Caco-2 (cell line): ENCODE measurements at regions not wholly inside any gene's neighbourhood (a gene's known extent, or its start where the extent isn't known, plus 50 kb on each side); places are given as distances from the start of the nearest gene placed in this dataset.

Experiments
- BruUV-seq: library from RNA; stranded (reverse); fragments of 400-500 nt; replicated peaks from 2 replicates; lab custom pipeline; 2021; lab: Mats Ljungman, UMichigan
- CTCF ChIA-PET: fragments of 300-600 bp; sonication (Branson Sonifier 250); formaldehyde crosslinking; loops from one replicate; lab custom pipeline; 2022; ENCODE audit warnings: antibody characterized with exemption; lab: Charles Lee
- POLR2A ChIA-PET: fragments of 300-600 bp; sonication (Branson Sonifier 250); formaldehyde crosslinking; loops from one replicate; lab custom pipeline; 2022; ENCODE audit warnings: antibody characterized with exemption; lab: Charles Lee
- DNase-seq, 2 experiments: peaks; one replicate each; pipeline versions ENCODE4 v3.0.0 to v3.0.0-alpha.2; 2020 to 2022
- H3K27me3 ChIP-seq: replicated peaks from 2 replicates; pipeline ENCODE4 v1.6.0; 2011; ENCODE audit warnings: low read length; ENCODE audit not compliant: control insufficient read depth, insufficient read depth
- H3K36me3 ChIP-seq: 2 replicates; pipeline ENCODE4 v1.5.1; 2011; ENCODE audit warnings: low read length; ENCODE audit not compliant: control insufficient read depth, insufficient read depth
- H3K4me1 ChIP-seq: fragments of 250-450 bp; sonication (Bioruptor Pico); 2 replicates; pipeline ENCODE4 v1.5.1; 2020; ENCODE audit warnings: mild to moderate bottlenecking
- H3K4me3 ChIP-seq: 2 replicates; pipeline ENCODE4 v1.5.1; 2011; ENCODE audit warnings: low read depth, mild to moderate bottlenecking, control low read depth, low read length
- H3K9me3 ChIP-seq: fragments of 250-450 bp; sonication (Bioruptor Pico); 2 replicates; pipeline ENCODE4 v1.5.1; 2020; ENCODE audit warnings: mild to moderate bottlenecking, moderate library complexity
- H3K27ac Mint-ChIP-seq: one replicate; pipeline ENCODE4 v1.8.0; 2022; ENCODE audit warnings: mixed read lengths; ENCODE audit not compliant: unreplicated experiment
- H3K27me3 Mint-ChIP-seq: one replicate; pipeline ENCODE4 v1.8.0; 2022; ENCODE audit warnings: mixed read lengths; ENCODE audit not compliant: insufficient read depth, unreplicated experiment
- H3K36me3 Mint-ChIP-seq: one replicate; pipeline ENCODE4 v1.8.0; 2022; ENCODE audit warnings: mild to moderate bottlenecking, mixed read lengths; ENCODE audit not compliant: insufficient read depth, unreplicated experiment
- H3K4me1 Mint-ChIP-seq: one replicate; pipeline ENCODE4 v1.8.0; 2022; ENCODE audit warnings: low read depth, mixed read lengths; ENCODE audit not compliant: unreplicated experiment
- H3K4me3 Mint-ChIP-seq: one replicate; pipeline ENCODE4 v1.8.0; 2022; ENCODE audit warnings: mild to moderate bottlenecking, moderate library complexity, mixed read lengths; ENCODE audit not compliant: unreplicated experiment
- H3K9me3 Mint-ChIP-seq: one replicate; pipeline ENCODE4 v1.8.0; 2022; ENCODE audit warnings: mixed read lengths; ENCODE audit not compliant: unreplicated experiment
- CTCF ChIP-seq, 2 experiments: fragments of 200-600 bp in 1 of 2; IDR thresholded peaks; 1 replicate in 1 of 2; 2 replicates in 1 of 2; pipeline versions ENCODE4 v1.5.1 to v1.8.0; 2011 to 2022; ENCODE audit warnings: antibody characterized with exemption in 1 of 2, control low read depth in 1 of 2, inconsistent platforms in 1 of 2, low read depth in 1 of 2, low read length in 1 of 2, mild to moderate bottlenecking in 1 of 2, moderate library complexity in 1 of 2; ENCODE audit not compliant: insufficient read depth in 1 of 2, severe bottlenecking in 1 of 2, unreplicated experiment in 1 of 2
- intact Hi-C: fragments of 100-400 bp; cut with micrococcal nuclease; formaldehyde crosslinking; loops from one replicate; pipeline ENCODE4 v1.10.0; 2022; ENCODE audit not compliant: unreplicated experiment

GRCh38 chr5:68026092-68026885 lies 189.3 kb upstream of the PIK3R1 start:
- Mint-ChIP-seq H3K27ac (no peak overlapping the region), H3K4me1 (peaks cover 34% of the 10 kb centered on the region), H3K9me3 (peaks cover 6% of the 10 kb centered on the region), H3K4me3 (no peak overlapping the region), H3K27me3 (no peaks in the 10 kb centered on the region), H3K36me3 (no peaks in the 10 kb centered on the region)
- H3K36me3 ChIP-seq = no peaks in the 10 kb centered on the region
- intact Hi-C loops = no loop called here
- BruUV-seq = no TSS peak
- H3K4me1 ChIP-seq = no peaks in the 10 kb centered on the region
- TF ChIP-seq CTCF (IDR thresholded peaks at IDR 0.05; ENCODE audit: insufficient read depth in 1 of 2, low read depth in 1 of 2, low read length in 1 of 2, severe bottlenecking in 1 of 2, unreplicated experiment in 1 of 2) = no peak
- no peaks in the 10 kb centered on the region for H3K27me3 ChIP-seq
- H3K4me3 ChIP-seq = no peak overlapping the region
- CTCF ChIA-PET = no interaction called here
- POLR2A ChIA-PET = no interaction called here
- no peaks in the 10 kb centered on the region; the same call in 1 of the 2 replicates for H3K9me3 ChIP-seq
- no peak for DNase-seq

GRCh38 chr5:68024426-68024825 lies 191.1 kb upstream of the PIK3R1 start:
- no peak for TF ChIP-seq CTCF (IDR thresholded peaks at IDR 0.05; ENCODE audit: insufficient read depth in 1 of 2, low read depth in 1 of 2, low read length in 1 of 2, severe bottlenecking in 1 of 2, unreplicated experiment in 1 of 2)
- Mint-ChIP-seq H3K4me1 (peaks cover 29% of the 10 kb centered on the region), H3K9me3 (no peaks in the 10 kb centered on the region), H3K4me3 (no peak overlapping the region), H3K27ac (no peak overlapping the region), H3K27me3 (no peaks in the 10 kb centered on the region), H3K36me3 (no peaks in the 10 kb centered on the region)
- ChIA-PET CTCF (no interaction called here), POLR2A (no interaction called here)
- Histone ChIP-seq H3K4me1 (no peaks in the 10 kb centered on the region), H3K36me3 (no peaks in the 10 kb centered on the region), H3K9me3 (no peaks in the 10 kb centered on the region), H3K4me3 (no peak overlapping the region), H3K27me3 (no peaks in the 10 kb centered on the region)
- no peak for DNase-seq
- no TSS peak for BruUV-seq
- intact Hi-C loops = no loop called here

- intact Hi-C loops = no loop called here
- no peaks in the 10 kb centered on the region for H3K27me3 ChIP-seq
- TF ChIP-seq CTCF (IDR thresholded peaks at IDR 0.05; ENCODE audit: insufficient read depth in 1 of 2, low read depth in 1 of 2, low read length in 1 of 2, severe bottlenecking in 1 of 2, unreplicated experiment in 1 of 2) = no peak
- Mint-ChIP-seq H3K4me3 (no peak overlapping the region), H3K4me1 (peaks cover 9% of the 10 kb centered on the region), H3K9me3 (peaks cover 9% of the 10 kb centered on the region), H3K27me3 (no peaks in the 10 kb centered on the region), H3K36me3 (no peaks in the 10 kb centered on the region), H3K27ac (no peak overlapping the region)
- no TSS peak for BruUV-seq
- H3K36me3 ChIP-seq = no peaks in the 10 kb centered on the region
- H3K4me1 ChIP-seq = no peaks in the 10 kb centered on the region
- DNase-seq = no peak
- CTCF ChIA-PET = no interaction called here
- POLR2A ChIA-PET = no interaction called here
- H3K9me3 ChIP-seq = no peaks in the 10 kb centered on the region
- H3K4me3 ChIP-seq = no peak overlapping the region
These were observed 193.6 kb upstream of the PIK3R1 start for GRCh38 chr5:68021916-68022315.
